ENCODE measurements at regions not wholly inside any gene's neighbourhood (a gene's known extent, or its start where the extent isn't known, plus 50 kb on each side); places are given as distances from the start of the nearest gene placed in this dataset.

DNA sequence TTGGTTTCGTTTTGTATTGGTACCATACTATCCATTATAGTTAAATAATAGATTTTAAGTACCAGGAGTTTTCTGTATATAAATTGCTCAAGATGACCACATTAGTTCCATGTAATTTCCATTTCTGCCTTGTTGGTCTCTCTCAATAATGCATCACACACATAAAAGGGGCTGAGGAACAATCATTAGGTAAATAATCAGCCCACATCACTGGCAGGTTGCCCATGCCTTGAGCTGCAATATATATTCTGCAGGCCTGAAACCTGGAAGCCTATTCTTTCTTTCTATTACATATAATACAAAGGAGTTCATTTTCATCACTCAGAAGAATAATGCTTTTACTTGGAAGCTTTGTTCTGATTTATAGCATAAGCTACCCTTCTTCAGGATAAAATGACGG, 616.1 kb upstream of the PKDCC start:
- TF ChIP-seq SMARCA5 (IDR thresholded peaks at IDR 0.05) (no peak), JUND (IDR thresholded peaks at IDR 0.05; ENCODE audit: low read depth, low read length) (no peak), CTCF (IDR thresholded peaks at IDR 0.05 in 2 of 3, conservative IDR thresholded peaks at IDR 0.05 in 1 of 3; ENCODE audit: control insufficient read depth in 2 of 3, extremely low read depth in 1 of 3, insufficient read depth in 1 of 3, low read depth in 3 of 3, low read length in 3 of 3) (no peak)

Measured in GM12878 (cell line).